Gastrocnemius medialis (tissue), 4 donors: ENCODE measurements at regions not wholly inside any gene's neighbourhood (a gene's known extent, or its start where the extent isn't known, plus 50 kb on each side); places are given as distances from the start of the nearest gene placed in this dataset.

Experiments used
- CTCF ChIP-seq, 5 experiments: fragments of 450-650 bp in 3 of 5; fragments of 200-600 bp in 2 of 5; sonication (generic) in 2 of 5; IDR thresholded peaks in 4 of 5; conservative IDR thresholded peaks in 1 of 5; 1 replicate in 4 of 5; 2 replicates in 1 of 5; pipeline ENCODE4 v1.5.1; 2016 to 2019; ENCODE audit warnings: antibody characterized with exemption in 5 of 5, mild to moderate bottlenecking in 3 of 5, moderate library complexity in 3 of 5
- POLR2A ChIP-seq, 2 donors: fragments of 450-650 bp; IDR thresholded peaks; one replicate each; pipeline ENCODE4 v1.6.1; 2017; ENCODE audit warnings: antibody characterized with exemption in 2 of 2, mild to moderate bottlenecking in 2 of 2, moderate library complexity in 2 of 2

GRCh38 chr21:27761623-27762022, 794.7 kb upstream of the ADAMTS5 start:
- TF ChIP-seq CTCF (IDR thresholded peaks at IDR 0.05 in 4 of 5, conservative IDR thresholded peaks at IDR 0.05 in 1 of 5) (no peak), POLR2A (IDR thresholded peaks at IDR 0.05) (no peak)
